ENCODE measurements at regions not wholly inside any gene's neighbourhood (a gene's known extent, or its start where the extent isn't known, plus 50 kb on each side); places are given as distances from the start of the nearest gene placed in this dataset.

- H3K36me3 ChIP-seq: no peaks in the 10 kb centered on the region
- no peak for TF ChIP-seq CTCF (IDR thresholded peaks at IDR 0.05)
- no peak for TF ChIP-seq POLR2A (IDR thresholded peaks at IDR 0.05)
- no peak for TF ChIP-seq POLR2AphosphoS5 (IDR thresholded peaks at IDR 0.05)
These were observed 446.0 kb downstream of the PDZRN4 start for GRCh38 chr12:41634091-41634490.

GRCh38 chr12:41629611-41630010, 441.5 kb downstream of the PDZRN4 start:
- Histone ChIP-seq H3K4me1 (replicated peaks) (no peaks in the 10 kb centered on the region), H3K9me3 (no peaks in the 10 kb centered on the region), H3K27me3 (replicated peaks; ENCODE audit: insufficient read depth) (no peaks in the 10 kb centered on the region), H3K4me3 (no peak overlapping the region), H3K27ac (no peak overlapping the region), H3K36me3 (no peaks in the 10 kb centered on the region)
- intact Hi-C loops (cut with DNase I): no loop called here
- no peak for DNase-seq (ENCODE audit: low spot score)
- 86% methylated on average over 1 of the region's 1 CpG for WGBS
- TF ChIP-seq POLR2A (IDR thresholded peaks at IDR 0.05): no peak
- TF ChIP-seq CTCF (IDR thresholded peaks at IDR 0.05): no peak
- no peak for TF ChIP-seq POLR2AphosphoS5 (IDR thresholded peaks at IDR 0.05)

More at GRCh38 chr12:41634091-41634490, 446.0 kb downstream of the PDZRN4 start:
- Histone ChIP-seq H3K4me1 (replicated peaks) (no peaks in the 10 kb centered on the region), H3K4me3 (no peak overlapping the region), H3K9me3 (no peaks in the 10 kb centered on the region), H3K27ac (no peak overlapping the region), H3K27me3 (replicated peaks; ENCODE audit: insufficient read depth) (no peaks in the 10 kb centered on the region)
- intact Hi-C loops (cut with DNase I): no loop called here
- WGBS: 88% methylated on average over 4 of the region's 4 CpGs
- no peak for DNase-seq (ENCODE audit: low spot score)

GRCh38 chr12:41627476-41627875, 439.4 kb downstream of the PDZRN4 start:
- Histone ChIP-seq H3K27ac (no peak overlapping the region), H3K27me3 (replicated peaks; ENCODE audit: insufficient read depth) (no peaks in the 10 kb centered on the region), H3K4me1 (replicated peaks) (no peaks in the 10 kb centered on the region), H3K4me3 (no peak overlapping the region), H3K36me3 (no peaks in the 10 kb centered on the region), H3K9me3 (no peaks in the 10 kb centered on the region)
- 69% methylated on average over 5 of the region's 5 CpGs for WGBS
- intact Hi-C loops (cut with DNase I): no loop called here
- no peak for DNase-seq (ENCODE audit: low spot score)
- TF ChIP-seq POLR2AphosphoS5 (IDR thresholded peaks at IDR 0.05): no peak
- TF ChIP-seq POLR2A (IDR thresholded peaks at IDR 0.05): no peak
- TF ChIP-seq CTCF (IDR thresholded peaks at IDR 0.05): no peak

- Histone ChIP-seq H3K4me1 (replicated peaks) (no peaks in the 10 kb centered on the region), H3K27me3 (replicated peaks; ENCODE audit: insufficient read depth) (no peaks in the 10 kb centered on the region), H3K27ac (no peak overlapping the region), H3K4me3 (no peak overlapping the region), H3K9me3 (no peaks in the 10 kb centered on the region), H3K36me3 (no peaks in the 10 kb centered on the region)
- WGBS: 33% methylated on average over 1 of the region's 1 CpG
- TF ChIP-seq CTCF (IDR thresholded peaks at IDR 0.05) (no peak), POLR2A (IDR thresholded peaks at IDR 0.05) (no peak), POLR2AphosphoS5 (IDR thresholded peaks at IDR 0.05) (no peak)
- no peak for DNase-seq (ENCODE audit: low spot score)
- intact Hi-C loops (cut with DNase I): no loop called here
These were observed 436.5 kb downstream of the PDZRN4 start for GRCh38 chr12:41624571-41624970.

Small RNAs in the stretch of these regions (small RNA-seq; reads per million reads assigned to genes)
- 0 reads per million in 2 donors for gene RNA5SP360
